ENCODE measurements at regions not wholly inside any gene's neighbourhood (a gene's known extent, or its start where the extent isn't known, plus 50 kb on each side); places are given as distances from the start of the nearest gene placed in this dataset.

DNA sequence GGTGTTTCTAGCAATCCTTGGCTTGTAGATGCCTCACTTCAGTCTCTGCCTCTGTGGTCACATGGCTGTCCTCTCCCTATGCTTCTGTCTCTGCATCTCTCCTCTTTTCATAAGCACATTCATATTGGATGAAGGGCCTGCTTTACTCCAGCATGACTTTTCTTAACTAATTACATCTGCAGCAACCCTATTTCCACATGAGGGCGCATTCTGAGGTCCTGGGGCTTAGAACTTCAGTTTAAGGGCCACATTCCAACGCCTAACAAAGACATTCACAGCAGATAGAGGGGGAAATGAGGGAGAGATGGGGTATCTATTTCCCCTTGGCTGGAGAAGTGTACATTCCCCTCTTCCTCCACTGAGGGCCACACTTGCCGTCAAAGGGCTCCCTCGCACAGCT is 489.1 kb upstream of the SALL1 start:
- intact Hi-C loops (cut with micrococcal nuclease; ENCODE audit: unreplicated experiment) = no loop called here
- no peak overlapping the region for H3K4me3 Mint-ChIP-seq (ENCODE audit: low read depth, unreplicated experiment)
- H3K36me3 Mint-ChIP-seq (ENCODE audit: insufficient read depth, unreplicated experiment) = no peaks in the 10 kb centered on the region
- peaks cover 75% of the 10 kb centered on the region for H3K27me3 Mint-ChIP-seq (ENCODE audit: unreplicated experiment)
- CTCF ChIA-PET = interaction anchor here (1.1 kb wide), 1 partner anchor 1050 kb away, joined by 3 read pairs; no protein-coding TSS in a partner anchor
- TF ChIP-seq, protein P1, sequence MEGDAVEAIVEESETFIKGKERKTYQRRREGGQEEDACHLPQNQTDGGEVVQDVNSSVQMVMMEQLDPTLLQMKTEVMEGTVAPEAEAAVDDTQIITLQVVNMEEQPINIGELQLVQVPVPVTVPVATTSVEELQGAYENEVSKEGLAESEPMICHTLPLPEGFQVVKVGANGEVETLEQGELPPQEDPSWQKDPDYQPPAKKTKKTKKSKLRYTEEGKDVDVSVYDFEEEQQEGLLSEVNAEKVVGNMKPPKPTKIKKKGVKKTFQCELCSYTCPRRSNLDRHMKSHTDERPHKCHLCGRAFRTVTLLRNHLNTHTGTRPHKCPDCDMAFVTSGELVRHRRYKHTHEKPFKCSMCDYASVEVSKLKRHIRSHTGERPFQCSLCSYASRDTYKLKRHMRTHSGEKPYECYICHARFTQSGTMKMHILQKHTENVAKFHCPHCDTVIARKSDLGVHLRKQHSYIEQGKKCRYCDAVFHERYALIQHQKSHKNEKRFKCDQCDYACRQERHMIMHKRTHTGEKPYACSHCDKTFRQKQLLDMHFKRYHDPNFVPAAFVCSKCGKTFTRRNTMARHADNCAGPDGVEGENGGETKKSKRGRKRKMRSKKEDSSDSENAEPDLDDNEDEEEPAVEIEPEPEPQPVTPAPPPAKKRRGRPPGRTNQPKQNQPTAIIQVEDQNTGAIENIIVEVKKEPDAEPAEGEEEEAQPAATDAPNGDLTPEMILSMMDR (IDR thresholded peaks at IDR 0.05; ENCODE audit: unreplicated experiment) = no peak
- no peak for DNase-seq
- no peaks in the 10 kb centered on the region for H3K9me3 Mint-ChIP-seq (ENCODE audit: low read depth, unreplicated experiment)
- no TSS peak for BruUV-seq (replicated peaks)
- H3K4me1 Mint-ChIP-seq (ENCODE audit: low read depth, unreplicated experiment) = no peaks in the 10 kb centered on the region
- no peak overlapping the region for H3K27ac Mint-ChIP-seq (ENCODE audit: unreplicated experiment)

DNA sequence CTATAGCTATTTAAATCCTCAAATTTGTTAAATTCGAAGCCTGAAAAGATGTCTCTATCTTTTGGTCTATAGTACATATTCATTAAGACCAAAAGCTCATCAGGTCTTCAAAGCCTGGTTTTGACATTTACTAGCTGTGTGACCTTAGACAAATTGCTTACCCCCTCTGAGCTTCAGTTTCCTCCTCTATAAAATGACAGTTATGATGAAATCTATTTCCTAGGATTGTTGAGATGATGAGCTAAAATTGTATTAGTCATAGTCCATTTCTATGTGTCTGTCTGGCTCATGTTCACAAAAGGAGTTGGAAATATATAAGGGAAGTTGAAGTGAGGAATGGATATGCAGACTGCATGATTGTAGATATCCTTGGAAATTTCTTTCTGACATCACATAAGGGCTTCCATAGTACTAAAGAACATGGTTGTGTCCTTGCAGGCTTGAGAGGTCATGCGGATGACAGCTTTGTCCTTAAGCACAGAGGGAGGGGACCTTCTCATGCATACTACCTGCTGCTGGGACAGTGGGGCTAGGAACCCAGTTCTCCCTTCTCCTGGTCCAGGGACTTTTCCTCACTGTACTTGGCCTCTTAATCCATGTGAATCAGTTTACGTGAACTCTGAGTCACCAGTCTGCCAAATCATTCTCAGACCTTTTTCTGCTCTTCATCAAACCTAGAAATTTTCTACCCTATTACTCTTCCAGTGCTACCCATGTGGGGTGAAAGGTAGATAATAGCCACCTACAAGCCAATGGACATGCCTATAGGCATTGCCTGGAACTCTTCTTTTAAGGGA is 487.5 kb upstream of the SALL1 start:
- H3K27me3 Mint-ChIP-seq (ENCODE audit: unreplicated experiment) = peaks cover 66% of the 10 kb centered on the region
- intact Hi-C loops (cut with micrococcal nuclease; ENCODE audit: unreplicated experiment) = no loop called here
- no peak for DNase-seq
- H3K36me3 Mint-ChIP-seq (ENCODE audit: insufficient read depth, unreplicated experiment) = no peaks in the 10 kb centered on the region
- no TSS peak for BruUV-seq (replicated peaks)
- TF ChIP-seq, protein P1 (IDR thresholded peaks at IDR 0.05; ENCODE audit: unreplicated experiment) = no peak
- no peaks in the 10 kb centered on the region for H3K4me1 Mint-ChIP-seq (ENCODE audit: low read depth, unreplicated experiment)
- no peak overlapping the region for H3K4me3 Mint-ChIP-seq (ENCODE audit: low read depth, unreplicated experiment)
- CTCF ChIA-PET = no interaction called here
- H3K27ac Mint-ChIP-seq (ENCODE audit: unreplicated experiment) = no peak overlapping the region
- H3K9me3 Mint-ChIP-seq (ENCODE audit: low read depth, unreplicated experiment) = no peaks in the 10 kb centered on the region

DNA sequence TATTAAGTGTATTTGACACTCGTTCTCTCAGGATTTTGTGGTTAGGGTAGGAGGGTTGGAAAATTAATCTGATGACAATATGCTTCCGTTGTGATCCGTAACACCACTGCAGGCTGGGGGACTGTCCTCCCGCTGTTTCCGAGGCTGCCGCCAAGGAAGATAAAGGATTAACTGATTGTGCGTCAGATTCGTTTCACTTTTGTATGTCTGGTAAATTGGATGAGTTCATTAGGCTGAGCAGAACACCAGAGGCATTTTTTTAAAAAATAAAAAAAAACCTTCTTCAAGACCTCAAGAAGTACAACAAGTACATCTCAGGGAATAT is 486.7 kb upstream of the SALL1 start:
- BruUV-seq (replicated peaks) = no TSS peak
- Mint-ChIP-seq H3K4me1 (ENCODE audit: low read depth, unreplicated experiment) (no peaks in the 10 kb centered on the region), H3K36me3 (ENCODE audit: insufficient read depth, unreplicated experiment) (no peaks in the 10 kb centered on the region), H3K27ac (ENCODE audit: unreplicated experiment) (no peak overlapping the region), H3K27me3 (ENCODE audit: unreplicated experiment) (peaks cover 63% of the 10 kb centered on the region), H3K4me3 (ENCODE audit: low read depth, unreplicated experiment) (no peak overlapping the region), H3K9me3 (ENCODE audit: low read depth, unreplicated experiment) (no peaks in the 10 kb centered on the region)
- no peak for DNase-seq
- TF ChIP-seq, protein P1 (IDR thresholded peaks at IDR 0.05; ENCODE audit: unreplicated experiment) = no peak
- CTCF ChIA-PET = no interaction called here
- intact Hi-C loops (cut with micrococcal nuclease; ENCODE audit: unreplicated experiment) = no loop called here

DNA sequence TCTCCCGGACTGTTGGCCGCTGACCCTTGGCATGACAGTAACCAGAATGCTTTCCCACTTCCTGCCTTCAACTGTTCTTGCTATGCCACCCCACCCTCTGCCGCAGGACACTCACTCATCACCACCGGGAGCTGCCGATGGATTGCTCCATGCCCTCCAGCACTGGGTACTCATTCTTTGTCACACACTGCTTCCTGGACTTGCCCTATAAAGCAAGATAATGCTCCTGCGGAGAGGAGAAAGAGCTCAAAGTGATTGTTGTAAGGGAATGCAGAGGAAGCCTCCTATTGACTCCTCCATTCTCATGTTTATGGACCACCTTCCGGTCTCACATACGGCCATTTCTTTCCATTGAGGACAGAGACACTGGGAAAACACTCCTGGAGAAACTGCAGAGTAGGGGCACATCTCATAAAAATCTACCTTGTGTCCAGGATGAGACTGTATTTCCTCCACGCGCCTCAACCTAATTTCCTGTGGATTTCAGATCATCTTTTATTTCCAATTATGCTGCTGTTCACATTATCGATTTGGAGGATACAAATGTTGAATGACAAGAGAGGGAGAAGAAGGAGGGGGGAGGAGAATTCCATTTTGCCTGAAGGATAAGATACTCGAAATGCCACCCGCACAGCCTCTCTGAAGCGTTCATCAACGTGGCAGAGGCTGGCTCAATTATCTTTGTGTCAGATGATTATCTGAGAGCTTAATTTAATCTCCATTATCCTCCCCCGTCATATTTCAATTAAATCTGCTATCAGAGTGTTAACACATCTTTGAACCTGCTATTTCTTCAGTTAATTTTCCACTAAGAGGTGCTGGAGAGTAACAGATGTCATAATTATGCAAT is 486.1 kb upstream of the SALL1 start:
- Mint-ChIP-seq H3K36me3 (ENCODE audit: insufficient read depth, unreplicated experiment) (no peaks in the 10 kb centered on the region), H3K9me3 (ENCODE audit: low read depth, unreplicated experiment) (peaks cover 2% of the 10 kb centered on the region), H3K27me3 (ENCODE audit: unreplicated experiment) (peaks cover 63% of the 10 kb centered on the region), H3K27ac (ENCODE audit: unreplicated experiment) (no peak overlapping the region), H3K4me1 (ENCODE audit: low read depth, unreplicated experiment) (no peaks in the 10 kb centered on the region), H3K4me3 (ENCODE audit: low read depth, unreplicated experiment) (no peak overlapping the region)
- DNase-seq = no peak
- CTCF ChIA-PET = no interaction called here
- no TSS peak for BruUV-seq (replicated peaks)
- TF ChIP-seq, protein P1 (IDR thresholded peaks at IDR 0.05; ENCODE audit: unreplicated experiment) = no peak
- intact Hi-C loops (cut with micrococcal nuclease; ENCODE audit: unreplicated experiment) = no loop called here

Data from Calu3 (cell line).